ENCODE measurements at regions not wholly inside any gene's neighbourhood (a gene's known extent, or its start where the extent isn't known, plus 50 kb on each side); places are given as distances from the start of the nearest gene placed in this dataset.

DNA sequence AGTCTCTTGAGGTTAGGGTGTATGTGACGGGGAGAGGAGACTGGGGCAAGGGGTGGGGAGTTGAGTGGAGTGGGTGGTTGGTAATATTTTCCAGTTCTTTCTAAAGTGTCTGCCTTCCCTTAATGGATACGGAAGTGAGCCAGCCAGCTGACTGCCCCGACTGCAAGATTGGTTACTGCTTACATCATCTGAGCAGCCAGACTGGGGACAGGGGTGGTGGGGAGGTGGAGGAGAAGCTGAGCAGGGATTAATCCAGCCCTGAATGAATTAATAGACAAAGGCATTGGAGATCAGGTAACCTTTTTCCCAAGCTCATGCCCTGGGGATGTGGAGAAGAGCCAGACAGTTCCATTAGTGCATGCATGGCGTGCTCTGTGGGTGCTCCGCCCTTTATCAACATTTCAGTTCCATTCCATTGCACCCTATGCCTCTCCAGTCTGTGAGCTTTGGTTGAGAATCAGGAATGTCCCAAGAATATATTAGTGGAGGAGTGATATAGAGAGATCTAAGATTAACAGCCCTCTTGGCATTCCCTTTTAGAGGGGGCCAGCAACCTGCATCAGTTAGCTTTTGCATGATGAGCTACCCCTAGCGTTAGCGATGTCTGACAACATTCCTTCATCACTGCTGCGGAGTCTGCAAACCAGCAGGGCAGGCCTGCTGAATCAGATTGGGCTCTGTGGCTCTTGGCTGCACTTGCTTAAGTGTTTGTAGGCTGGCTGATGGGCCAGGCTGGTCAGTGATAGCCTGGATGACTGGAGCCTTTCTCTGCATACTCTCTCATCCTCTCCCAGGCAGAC is 67.4 kb downstream of the TNP1 start:
- H3K9me2 ChIP-seq (replicated peaks; ENCODE audit: insufficient read depth, low read length): no peaks in the 10 kb centered on the region
- no peak overlapping the region for H2AFZ ChIP-seq (ENCODE audit: low read depth, low read length, severe bottlenecking)
- no peaks in the 10 kb centered on the region for H4K20me1 ChIP-seq (ENCODE audit: low read depth, low read length)
- 0 out of 2 replicates have a peak, but pooled peaks cover 2% of the 10 kb centered on the region for H3K27me3 ChIP-seq (ENCODE audit: low read length)
- H3K4me3 ChIP-seq (ENCODE audit: insufficient read depth, low read length, poor library complexity, severe bottlenecking): no peak overlapping the region
- no peak overlapping the region for H3K9ac ChIP-seq (ENCODE audit: low read length)
- H3K36me3 ChIP-seq (ENCODE audit: low read length): no peaks in the 10 kb centered on the region
- no peaks in the 10 kb centered on the region for H3K79me2 ChIP-seq (ENCODE audit: insufficient read depth, low read length)
- TF ChIP-seq, protein P1, sequence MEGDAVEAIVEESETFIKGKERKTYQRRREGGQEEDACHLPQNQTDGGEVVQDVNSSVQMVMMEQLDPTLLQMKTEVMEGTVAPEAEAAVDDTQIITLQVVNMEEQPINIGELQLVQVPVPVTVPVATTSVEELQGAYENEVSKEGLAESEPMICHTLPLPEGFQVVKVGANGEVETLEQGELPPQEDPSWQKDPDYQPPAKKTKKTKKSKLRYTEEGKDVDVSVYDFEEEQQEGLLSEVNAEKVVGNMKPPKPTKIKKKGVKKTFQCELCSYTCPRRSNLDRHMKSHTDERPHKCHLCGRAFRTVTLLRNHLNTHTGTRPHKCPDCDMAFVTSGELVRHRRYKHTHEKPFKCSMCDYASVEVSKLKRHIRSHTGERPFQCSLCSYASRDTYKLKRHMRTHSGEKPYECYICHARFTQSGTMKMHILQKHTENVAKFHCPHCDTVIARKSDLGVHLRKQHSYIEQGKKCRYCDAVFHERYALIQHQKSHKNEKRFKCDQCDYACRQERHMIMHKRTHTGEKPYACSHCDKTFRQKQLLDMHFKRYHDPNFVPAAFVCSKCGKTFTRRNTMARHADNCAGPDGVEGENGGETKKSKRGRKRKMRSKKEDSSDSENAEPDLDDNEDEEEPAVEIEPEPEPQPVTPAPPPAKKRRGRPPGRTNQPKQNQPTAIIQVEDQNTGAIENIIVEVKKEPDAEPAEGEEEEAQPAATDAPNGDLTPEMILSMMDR (IDR thresholded peaks at IDR 0.05; ENCODE audit: insufficient read depth, low read length, poor library complexity, severe bottlenecking): no peak
- TF ChIP-seq EZH2phosphoT487 (conservative IDR thresholded peaks at IDR 0.05; ENCODE audit: low read length): no peak
- H3F3A ChIP-seq (ENCODE audit: insufficient read depth): no peaks in the 10 kb centered on the region
- H3K4me2 ChIP-seq (ENCODE audit: low read depth, low read length, poor library complexity, severe bottlenecking): no peak overlapping the region
- no peak overlapping the region for H3K27ac ChIP-seq (ENCODE audit: low read depth, low read length)
- H3K9me3 ChIP-seq (ENCODE audit: insufficient read depth, low read length): no peaks in the 10 kb centered on the region

DNA sequence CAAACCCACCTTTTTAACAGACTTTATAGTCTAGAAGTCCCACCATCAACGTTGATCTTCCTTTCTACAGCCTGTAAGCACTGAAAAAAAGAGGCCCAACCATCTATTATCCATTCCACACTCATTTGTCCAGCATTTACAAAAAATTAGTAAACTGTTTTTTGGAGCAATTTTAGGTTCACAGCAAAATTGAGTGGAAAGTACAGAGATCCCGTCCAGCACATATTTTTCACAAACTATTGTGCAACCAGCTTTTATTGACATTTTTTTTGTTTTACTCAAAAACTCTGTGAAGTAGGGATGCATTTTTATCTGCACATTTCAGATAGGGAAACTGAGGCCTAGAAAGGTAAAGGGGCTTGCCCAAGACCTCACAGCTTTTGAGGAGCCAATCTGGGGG is 68.6 kb downstream of the TNP1 start:
- no peaks in the 10 kb centered on the region for H3K9me2 ChIP-seq (replicated peaks; ENCODE audit: insufficient read depth, low read length)
- H3K9me3 ChIP-seq (ENCODE audit: insufficient read depth, low read length): no peaks in the 10 kb centered on the region
- H3K9ac ChIP-seq (ENCODE audit: low read length): no peak overlapping the region
- H3K4me2 ChIP-seq (ENCODE audit: low read depth, low read length, poor library complexity, severe bottlenecking): no peak overlapping the region
- H3K79me2 ChIP-seq (ENCODE audit: insufficient read depth, low read length): no peaks in the 10 kb centered on the region
- no peaks in the 10 kb centered on the region for H3F3A ChIP-seq (ENCODE audit: insufficient read depth)
- H3K27me3 ChIP-seq (ENCODE audit: low read length): 0 out of 2 replicates have a peak, but pooled peaks cover 2% of the 10 kb centered on the region
- no peak overlapping the region for H3K4me3 ChIP-seq (ENCODE audit: insufficient read depth, low read length, poor library complexity, severe bottlenecking)
- H3K36me3 ChIP-seq (ENCODE audit: low read length): no peaks in the 10 kb centered on the region
- TF ChIP-seq, protein P1 (IDR thresholded peaks at IDR 0.05; ENCODE audit: insufficient read depth, low read length, poor library complexity, severe bottlenecking): no peak
- TF ChIP-seq EZH2phosphoT487 (conservative IDR thresholded peaks at IDR 0.05; ENCODE audit: low read length): no peak
- no peaks in the 10 kb centered on the region for H4K20me1 ChIP-seq (ENCODE audit: low read depth, low read length)
- H2AFZ ChIP-seq (ENCODE audit: low read depth, low read length, severe bottlenecking): no peak overlapping the region
- no peak overlapping the region for H3K27ac ChIP-seq (ENCODE audit: low read depth, low read length)

DNA sequence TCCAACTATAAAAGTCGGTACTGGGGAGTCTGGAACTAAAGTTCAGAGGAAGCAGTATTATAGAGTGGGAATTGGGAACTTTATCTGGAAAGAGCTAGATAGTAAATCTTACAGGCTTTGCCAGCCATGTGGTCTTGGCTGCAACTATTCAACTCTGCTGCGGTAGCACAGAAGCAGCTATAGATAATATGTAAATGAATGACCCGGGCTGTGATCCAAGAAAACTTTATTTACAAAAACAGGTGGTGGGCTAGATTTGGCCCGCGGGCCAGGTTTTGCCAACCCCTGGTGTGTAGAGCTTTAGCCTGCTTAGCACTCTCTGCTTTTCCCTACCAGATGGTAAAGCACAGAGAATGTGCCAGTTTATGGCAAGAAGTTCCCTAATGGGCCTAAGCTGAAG is 70.8 kb downstream of the TNP1 start:
- Histone ChIP-seq H3K9me3 (ENCODE audit: insufficient read depth, low read length) (no peaks in the 10 kb centered on the region), H2AFZ (ENCODE audit: low read depth, low read length, severe bottlenecking) (no peak overlapping the region), H4K20me1 (ENCODE audit: low read depth, low read length) (no peaks in the 10 kb centered on the region), H3F3A (ENCODE audit: insufficient read depth) (no peaks in the 10 kb centered on the region), H3K36me3 (ENCODE audit: low read length) (no peaks in the 10 kb centered on the region), H3K4me3 (ENCODE audit: insufficient read depth, low read length, poor library complexity, severe bottlenecking) (no peak overlapping the region), H3K79me2 (ENCODE audit: insufficient read depth, low read length) (no peaks in the 10 kb centered on the region), H3K27me3 (ENCODE audit: low read length) (0 out of 2 replicates have a peak, but pooled peaks cover 2% of the 10 kb centered on the region), H3K27ac (ENCODE audit: low read depth, low read length) (no peak overlapping the region), H3K9ac (ENCODE audit: low read length) (no peak overlapping the region), H3K9me2 (replicated peaks; ENCODE audit: insufficient read depth, low read length) (no peaks in the 10 kb centered on the region), H3K4me2 (ENCODE audit: low read depth, low read length, poor library complexity, severe bottlenecking) (no peak overlapping the region)
- no peak for TF ChIP-seq EZH2phosphoT487 (conservative IDR thresholded peaks at IDR 0.05; ENCODE audit: low read length)
- TF ChIP-seq, protein P1 (IDR thresholded peaks at IDR 0.05; ENCODE audit: insufficient read depth, low read length, poor library complexity, severe bottlenecking): no peak

All from SU-DHL-6 (cell line).